GM21390 (cell line): ENCODE measurements at regions not wholly inside any gene's neighbourhood (a gene's known extent, or its start where the extent isn't known, plus 50 kb on each side); places are given as distances from the start of the nearest gene placed in this dataset.
A peak's percentile ranks its signal among the peaks of the same experiment; 100 is the strongest.
"Not testable (repeated sequence)": the region's sequence is repeated elsewhere in the genome, so short reads cannot be mapped to it uniquely, and the experiment has no call there.

Experiments used
- ATAC-seq: cut with Tn5 transposase; IDR thresholded peaks from one replicate; pipeline ENCODE4 v1.9.1; 2021; ENCODE audit not compliant: unreplicated experiment

DNA sequence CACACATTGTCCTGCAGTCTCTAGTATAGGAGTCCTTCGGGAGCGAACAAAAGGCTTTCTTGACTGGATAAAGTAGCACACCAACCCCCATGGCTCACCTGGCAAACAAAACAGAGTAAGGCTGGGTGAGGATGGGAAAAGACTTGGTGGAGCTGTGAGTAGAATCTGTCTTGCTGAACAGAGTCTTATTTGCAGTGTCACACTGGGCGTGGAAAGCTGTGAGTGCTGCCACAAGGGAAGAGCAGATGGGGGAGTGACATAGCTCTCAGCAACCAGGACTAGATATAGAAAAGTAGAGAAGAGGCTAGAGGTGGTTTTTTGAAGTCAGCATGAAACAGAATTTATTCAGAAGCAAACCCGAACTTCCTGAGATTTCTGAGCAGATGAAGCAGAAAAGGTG lies 137.2 kb upstream of the ESX1 start:
- no peak for ATAC-seq

DNA sequence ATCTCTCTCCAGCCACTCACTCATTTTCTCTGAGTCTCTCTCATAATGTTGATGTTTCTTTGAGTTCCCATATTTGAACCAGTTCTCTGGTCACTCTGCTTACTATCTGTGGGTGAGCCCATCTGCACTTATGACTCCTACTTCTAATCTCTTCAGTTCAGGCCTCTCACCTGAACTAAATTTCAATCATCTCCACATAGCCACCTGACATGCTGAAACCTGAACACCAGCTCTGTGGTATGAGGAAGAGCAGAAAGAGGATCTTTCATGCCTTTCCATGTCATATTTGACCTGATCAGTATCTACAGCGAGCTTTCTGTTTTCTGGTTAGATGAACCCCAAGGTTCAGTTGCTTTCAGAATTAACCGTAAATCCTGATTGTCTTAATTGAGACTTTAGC lies 122.2 kb upstream of the ESX1 start:
- ATAC-seq, result no peak

- ATAC-seq, result no peak
Measured at GRCh38 chrX:104372547-104372946, 117.8 kb upstream of the ESX1 start.

- ATAC-seq, result no peak
Measured at GRCh38 chrX:104370089-104370488, 115.4 kb upstream of the ESX1 start.

DNA sequence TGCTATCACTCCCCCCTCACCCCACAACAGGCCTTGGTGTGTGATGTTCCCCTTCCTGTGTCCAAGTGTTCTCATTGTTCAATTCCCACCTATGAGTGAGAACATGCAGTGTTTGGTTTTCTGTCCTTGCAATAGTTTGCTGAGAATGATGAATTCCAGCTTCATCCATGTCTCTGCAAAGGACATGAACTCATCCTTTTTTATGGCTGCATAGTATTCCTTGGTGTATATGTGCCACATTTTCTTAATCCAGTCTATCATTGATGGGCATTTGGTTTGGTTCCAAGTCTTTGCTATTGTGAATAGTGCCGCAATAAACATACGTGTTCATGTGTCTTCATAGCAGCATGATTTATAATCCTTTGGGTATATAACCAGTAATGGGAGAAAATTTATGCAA lies 106.0 kb upstream of the ESX1 start:
- ATAC-seq, result not testable (repeated sequence)

- ATAC-seq, result no peak
Measured at GRCh38 chrX:104359124-104359523, 104.4 kb upstream of the ESX1 start.

- ATAC-seq, result no peak
Measured at GRCh38 chrX:104351173-104351769, 96.5 kb upstream of the ESX1 start.

GRCh38 chrX:104347860-104348259 lies 93.1 kb upstream of the ESX1 start:
- no peak for ATAC-seq

- ATAC-seq, result peak; percentile 93
Measured at GRCh38 chrX:104343428-104344129, 88.8 kb upstream of the ESX1 start.

GRCh38 chrX:104342065-104342464 lies 87.3 kb upstream of the ESX1 start:
- no peak for ATAC-seq

- no peak for ATAC-seq
Measured at GRCh38 chrX:104335756-104336155, 81.0 kb upstream of the ESX1 start.

GRCh38 chrX:104334971-104335370 lies 80.2 kb upstream of the ESX1 start:
- no peak for ATAC-seq

GRCh38 chrX:104330966-104331365 lies 76.2 kb upstream of the ESX1 start:
- ATAC-seq, result no peak

GRCh38 chrX:104329731-104330130 lies 75.0 kb upstream of the ESX1 start:
- ATAC-seq, result no peak

DNA sequence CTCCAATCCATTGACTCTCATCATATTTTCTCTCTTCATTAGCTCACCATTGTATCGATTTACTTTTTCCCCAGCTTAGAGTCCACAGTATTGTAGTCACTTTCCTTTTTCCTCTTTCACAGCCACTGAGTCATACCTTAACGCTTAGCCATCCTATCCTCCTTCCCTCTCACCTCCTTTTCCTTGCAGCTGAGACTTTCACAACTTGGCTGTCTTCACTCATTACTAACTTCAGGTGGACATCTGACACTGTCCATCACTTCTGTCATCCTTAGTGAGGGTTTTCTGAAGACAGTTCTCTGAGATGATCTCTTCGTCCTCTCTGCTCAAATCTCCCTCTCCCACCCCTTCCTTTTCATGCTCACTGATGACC lies 70.5 kb upstream of the ESX1 start:
- ATAC-seq, result no peak

DNA sequence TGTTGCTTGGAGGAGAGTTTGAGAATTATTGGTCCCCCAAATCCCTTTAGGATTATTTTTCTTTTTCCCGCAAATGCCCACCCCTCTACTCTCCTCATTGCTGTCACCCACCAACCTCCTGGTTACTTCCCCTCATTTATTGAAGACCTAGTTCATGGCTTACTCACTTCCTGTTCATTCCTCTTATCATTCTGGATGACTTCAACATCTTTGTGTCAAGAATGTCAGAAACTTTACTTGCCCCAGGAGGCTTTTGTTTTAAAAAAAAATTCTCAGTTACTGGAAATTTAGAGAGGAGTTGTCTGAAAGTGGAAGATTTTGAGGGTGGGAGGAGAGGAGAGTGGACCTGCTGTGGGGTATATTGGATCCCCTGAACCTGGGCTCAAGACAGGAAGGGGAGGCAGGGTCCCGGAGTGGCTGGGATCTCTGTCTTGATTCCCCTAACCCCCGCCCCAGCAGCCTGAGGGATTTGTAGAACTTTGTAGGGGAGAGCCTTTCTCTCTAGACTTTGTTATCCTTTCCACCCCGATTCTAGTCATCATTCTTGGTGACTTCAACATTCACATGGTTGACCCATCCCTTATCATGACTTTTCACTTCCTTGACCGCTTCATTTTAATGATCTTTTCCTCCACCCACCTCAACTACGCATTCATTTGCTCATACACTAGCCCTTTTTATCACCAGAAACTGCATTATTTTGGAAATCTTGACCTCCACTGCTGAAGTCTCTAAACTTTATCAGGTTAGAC lies 69.9 kb upstream of the ESX1 start:
- ATAC-seq, result no peak

DNA sequence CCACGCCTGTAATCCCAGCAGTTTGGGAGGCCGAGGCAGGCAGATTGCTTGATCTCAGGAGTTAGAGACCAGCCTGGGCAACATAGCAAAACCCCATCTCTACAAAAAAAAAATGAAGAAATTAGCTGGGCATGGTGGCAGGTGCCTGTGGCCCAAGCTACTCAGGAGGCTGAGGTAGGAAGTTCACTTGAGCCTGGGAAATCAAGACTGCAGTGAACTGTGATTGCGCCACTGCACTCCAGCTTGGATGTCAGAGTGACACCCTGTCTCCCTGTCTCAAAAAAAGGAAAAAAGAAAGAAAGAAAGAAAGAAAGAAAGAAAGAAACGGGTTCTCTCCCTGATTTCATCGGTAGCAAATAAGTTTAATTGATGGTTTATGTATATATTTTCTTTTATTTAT lies 64.6 kb upstream of the ESX1 start:
- no peak for ATAC-seq

- no peak for ATAC-seq
Measured at GRCh38 chrX:104318330-104319009, 63.7 kb upstream of the ESX1 start.

DNA sequence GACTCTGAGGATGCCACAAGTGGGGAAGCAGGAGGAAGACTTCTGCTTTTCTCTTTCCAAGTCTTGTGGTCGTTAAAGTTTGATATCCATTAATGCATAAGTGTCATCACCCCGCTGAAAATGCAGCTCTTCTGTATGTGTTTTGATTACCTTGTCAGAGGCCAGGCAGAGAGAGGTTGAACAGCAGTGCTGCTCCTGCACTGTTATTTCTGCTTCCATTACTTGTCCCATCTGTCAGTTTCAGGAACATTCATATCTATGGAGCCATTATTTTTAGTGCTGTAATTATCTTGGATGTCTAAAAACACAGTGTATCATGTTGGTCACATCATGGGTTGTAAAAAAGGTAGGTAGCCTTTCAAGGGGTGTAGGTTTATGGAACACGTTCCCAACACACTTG lies 62.0 kb upstream of the ESX1 start:
- no peak for ATAC-seq

GRCh38 chrX:104315555-104315954 lies 60.8 kb upstream of the ESX1 start:
- no peak for ATAC-seq

DNA sequence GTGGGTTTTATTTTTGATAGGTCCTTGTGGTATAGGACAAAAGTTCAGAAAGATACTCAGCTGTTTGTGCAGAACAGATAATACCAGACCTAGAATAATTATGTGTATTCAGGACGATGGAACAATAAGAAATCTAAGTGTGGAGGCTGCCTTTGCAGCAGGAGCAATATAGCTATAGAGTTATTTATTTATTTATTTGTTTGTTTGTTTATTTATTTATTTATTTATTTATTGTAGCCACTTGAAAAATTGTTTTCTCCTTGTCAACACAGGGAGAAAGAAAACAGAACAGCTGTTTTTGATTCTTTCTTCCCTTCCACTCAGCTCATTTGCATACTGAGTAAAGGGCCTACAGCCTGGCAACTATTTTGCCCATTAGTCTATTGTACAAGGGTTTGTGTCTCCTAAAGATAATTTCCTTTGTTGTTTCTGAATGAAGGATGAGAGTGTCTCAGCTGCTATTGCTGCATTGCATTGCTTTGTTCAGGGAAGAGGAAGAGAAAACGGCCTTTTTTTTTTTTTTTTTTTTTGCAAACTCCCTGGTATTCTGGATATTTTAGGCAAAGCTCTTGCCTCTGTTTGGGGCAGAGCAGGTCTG lies 56.0 kb upstream of the ESX1 start:
- no peak for ATAC-seq
